T-helper 1 cell treated with Interleukin-12 subunit alpha and Interleukin-12 subunit beta and Interleukin-4 antibody, amounts not matched to agents 30 ng/mL and 1 ng/mL, for 36 hours (primary cell): ENCODE measurements at regions not wholly inside any gene's neighbourhood (a gene's known extent, or its start where the extent isn't known, plus 50 kb on each side); places are given as distances from the start of the nearest gene placed in this dataset.
"Not testable (repeated sequence)": the region's sequence is repeated elsewhere in the genome, so short reads cannot be mapped to it uniquely, and the experiment has no call there.

Source experiments
- intact Hi-C: fragments of 100-400 bp; cut with micrococcal nuclease; formaldehyde crosslinking; loops from one replicate; pipeline ENCODE4 v1.15.1; 2024

DNA sequence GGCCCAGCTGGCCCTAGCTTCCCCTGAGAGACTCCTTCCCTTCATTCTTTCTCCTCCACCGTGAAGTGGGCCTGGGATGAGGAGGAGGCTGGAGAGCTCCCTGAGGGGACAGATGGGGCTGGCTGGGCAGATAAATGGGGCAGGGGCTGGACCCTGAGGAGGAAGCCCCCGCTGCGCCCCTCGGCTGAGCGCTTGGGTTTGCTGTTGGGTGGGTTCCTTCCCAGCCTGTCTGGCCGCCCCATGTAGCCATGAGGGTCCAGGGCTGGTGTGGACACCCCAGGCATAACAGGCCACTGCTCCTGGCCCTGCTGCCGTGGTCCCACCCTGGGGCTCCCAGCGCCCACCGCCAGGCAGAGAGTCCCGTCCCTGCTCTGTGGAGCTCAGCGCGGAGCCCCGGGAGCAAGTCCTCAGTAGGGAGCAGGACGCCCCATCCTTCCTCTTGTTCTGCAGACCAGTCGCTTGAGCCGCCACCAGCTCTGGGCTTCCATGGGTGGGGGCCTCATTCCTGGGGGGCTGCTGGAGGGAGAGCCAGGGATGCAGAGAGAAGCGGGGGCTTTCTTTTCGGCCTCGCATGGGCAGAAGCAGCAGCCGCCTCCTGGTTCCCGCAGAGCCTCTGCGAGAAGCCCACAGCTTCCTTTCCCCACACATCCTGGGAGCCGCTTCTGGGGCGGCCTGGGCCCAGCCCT is 266.4 kb upstream of the TCERG1L start:
- intact Hi-C loops, result no loop called here

DNA sequence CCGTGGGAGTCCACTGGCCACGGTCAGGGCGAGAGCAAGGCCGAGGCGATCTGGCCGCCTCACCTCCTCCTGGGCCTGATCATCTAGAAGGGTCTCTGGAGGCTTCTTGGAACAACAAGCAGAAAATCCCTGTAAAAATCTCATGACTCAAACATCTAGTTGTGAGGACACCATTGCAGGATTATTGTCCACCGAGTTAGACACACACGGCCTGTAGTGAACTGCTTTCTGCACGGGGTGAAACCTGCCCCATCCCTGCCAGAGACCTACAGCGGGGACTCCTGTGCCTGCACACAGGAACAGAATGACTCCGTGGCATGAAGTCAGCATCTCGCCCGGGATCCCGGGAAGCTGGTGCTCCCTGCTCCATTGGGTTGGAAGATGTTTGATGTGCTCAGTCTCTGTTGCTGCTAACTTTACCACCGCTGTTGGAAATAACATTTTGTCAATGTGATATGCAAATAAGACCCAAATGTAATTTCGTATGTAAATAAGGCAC is 267.0 kb upstream of the TCERG1L start:
- intact Hi-C loops, result no loop called here

DNA sequence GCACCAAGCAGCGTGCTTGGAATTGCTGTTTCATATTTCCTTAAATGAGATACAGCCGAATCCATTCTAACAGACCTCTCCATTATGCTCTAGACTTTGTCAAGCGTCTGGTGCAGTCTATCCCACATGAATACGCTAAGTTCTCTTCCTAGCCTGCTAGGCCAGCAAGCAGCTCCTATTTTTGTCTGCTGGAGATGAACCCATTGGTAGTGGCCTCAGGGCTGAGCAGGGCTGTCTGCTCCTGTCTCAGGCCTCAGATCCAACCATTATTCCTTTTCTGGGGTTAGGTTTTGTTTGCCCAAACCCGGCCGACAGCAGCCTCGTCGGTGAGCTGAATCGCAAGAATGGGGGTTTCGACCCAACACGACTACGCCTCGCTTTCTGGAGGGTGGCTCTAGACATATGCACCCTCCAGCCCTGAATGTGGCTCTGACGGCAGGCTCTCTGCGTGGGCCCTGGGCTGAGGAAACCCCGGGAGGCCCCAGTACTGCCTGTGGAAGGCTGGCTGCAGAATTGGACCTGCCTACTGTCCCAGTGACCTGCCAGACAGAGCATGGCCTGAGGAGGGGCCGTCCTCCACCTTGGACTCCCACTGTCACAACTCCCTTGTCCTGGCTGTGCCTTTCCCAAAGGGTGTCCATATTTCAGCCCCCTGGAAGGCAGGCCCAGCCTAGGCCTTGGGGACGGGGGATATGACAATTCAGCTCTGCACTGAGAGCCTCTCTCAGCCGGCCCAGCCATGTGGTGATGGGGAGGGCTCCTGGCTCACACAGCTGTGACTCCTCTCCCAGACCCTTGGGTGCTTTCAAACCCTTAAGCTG is 267.9 kb upstream of the TCERG1L start:
- intact Hi-C loops, result no loop called here

DNA sequence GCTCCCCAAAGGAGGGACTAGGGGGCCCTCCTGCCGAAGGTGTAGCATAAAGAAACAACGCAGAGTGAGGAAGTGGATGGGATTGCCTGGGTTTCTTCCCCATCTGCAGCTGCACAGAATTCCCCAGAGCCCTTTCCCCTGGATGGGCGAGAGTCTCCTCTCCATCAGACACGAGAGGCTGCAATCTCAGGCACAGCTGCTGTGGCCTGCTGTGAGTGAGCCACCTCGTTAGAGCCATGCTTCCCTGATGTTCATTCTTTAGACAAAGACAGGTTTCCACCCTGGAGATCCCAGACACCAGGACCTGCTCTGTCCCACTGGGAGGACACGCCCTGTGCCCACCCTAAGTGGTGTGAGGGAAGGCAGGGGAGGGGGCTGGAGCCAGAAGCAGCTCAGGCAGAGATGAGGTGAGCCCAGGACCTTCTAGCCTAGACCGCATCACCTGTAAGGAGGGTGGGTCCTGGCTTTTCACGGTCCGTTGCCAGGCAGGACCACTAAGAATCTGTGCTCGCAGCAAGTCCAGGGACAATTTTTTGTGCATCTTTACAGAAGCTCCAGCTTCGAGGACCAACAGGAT is 268.6 kb upstream of the TCERG1L start:
- intact Hi-C loops, result no loop called here

DNA sequence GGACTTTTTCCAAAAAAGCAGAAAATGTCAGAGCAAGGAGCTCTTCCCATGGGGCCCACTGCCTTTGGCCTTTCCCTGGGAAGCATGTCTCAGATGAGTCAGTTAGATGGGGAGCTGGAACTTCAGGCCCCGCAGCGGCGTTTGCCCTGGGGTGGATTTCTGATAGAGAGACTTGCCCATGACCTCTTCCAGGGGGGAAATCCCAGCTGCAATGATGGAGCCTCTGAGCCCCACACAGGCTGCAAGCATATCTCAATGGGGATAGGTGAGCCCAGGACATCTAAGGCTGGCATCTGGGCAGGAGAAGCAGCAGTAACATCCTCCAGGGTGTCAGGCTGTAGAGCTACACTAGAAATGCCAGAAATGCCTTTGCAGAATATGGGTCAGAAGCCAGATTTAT is 269.2 kb upstream of the TCERG1L start:
- intact Hi-C loops, result no loop called here

DNA sequence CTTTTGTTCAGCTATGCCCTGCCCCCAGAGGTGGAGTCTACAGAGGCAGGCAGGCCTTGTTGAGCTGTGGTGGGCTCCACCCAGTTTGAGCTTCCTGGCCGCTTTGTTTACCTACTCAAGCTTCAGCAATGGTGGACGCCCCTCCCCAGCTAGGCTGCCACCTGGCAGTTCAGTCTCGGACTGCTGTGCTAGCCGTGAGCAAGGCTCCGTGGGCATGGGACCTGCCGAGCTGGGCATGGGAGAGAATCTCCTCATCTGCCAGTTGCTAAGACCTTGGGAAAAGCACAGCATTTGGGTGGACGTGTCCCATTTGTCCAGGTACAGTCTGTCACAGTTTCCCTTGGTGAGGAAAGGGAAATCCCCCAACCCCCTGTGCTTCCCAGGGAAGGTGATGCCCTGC is 270.0 kb upstream of the TCERG1L start:
- intact Hi-C loops, result not testable (repeated sequence)

DNA sequence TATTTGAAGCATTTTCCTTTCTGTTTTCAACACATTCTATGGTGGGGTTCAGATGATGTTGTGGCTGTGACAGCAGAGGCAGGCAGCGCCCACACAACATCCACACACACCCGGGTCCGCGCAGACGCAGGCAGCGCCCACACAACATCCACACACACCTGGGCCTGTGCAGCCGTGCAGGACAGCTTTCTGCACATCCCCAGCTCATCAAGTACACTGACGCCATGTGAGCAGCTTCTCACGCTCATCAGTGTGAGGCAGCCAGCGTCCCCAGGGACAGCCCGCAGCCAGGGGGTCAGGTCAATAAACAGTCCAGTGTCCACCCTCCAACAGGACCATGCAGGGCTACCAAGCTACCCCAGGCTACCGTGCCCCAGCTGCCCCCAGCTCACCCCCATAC is 272.8 kb upstream of the TCERG1L start:
- intact Hi-C loops, result no loop called here

DNA sequence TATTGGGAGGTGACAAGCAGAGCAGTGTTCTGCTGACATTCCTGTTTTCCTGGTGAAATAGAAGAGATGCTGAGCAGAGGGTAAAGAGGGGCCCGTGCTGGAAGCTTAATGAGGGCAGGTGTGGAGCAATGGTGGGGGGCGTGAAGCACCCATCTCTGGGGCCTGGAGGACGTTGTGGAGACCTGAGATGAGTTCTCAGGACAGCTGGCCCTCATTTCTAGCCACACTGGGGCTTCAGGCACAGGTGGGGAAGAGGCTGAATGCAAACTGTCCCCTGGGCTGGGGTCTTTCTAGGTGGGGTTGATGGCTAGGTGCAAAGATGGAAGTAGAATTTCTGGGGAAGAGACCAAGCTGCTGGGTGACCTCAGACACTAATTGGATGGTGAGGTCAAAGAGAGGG is 274.2 kb upstream of the TCERG1L start:
- intact Hi-C loops, result no loop called here

DNA sequence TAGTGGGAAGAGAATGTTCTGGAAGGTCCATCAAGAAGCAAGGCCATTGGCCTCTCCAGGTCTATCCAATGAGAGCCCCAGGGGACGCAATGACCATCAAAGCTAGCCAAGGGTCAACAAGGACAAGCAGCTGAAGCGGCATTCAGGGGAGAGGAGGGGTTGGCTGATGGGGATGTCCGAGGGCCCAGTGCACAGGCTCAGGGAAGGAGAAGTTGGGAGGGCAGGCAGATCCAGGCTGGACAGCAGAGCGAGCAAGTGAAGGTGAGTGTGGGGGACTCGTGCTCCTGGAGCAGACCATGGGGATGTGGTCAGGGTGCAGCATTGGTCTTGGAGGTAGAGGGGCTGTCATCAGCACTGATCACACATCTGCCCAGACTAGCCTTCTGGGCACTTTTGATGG is 275.4 kb upstream of the TCERG1L start:
- intact Hi-C loops, result no loop called here

DNA sequence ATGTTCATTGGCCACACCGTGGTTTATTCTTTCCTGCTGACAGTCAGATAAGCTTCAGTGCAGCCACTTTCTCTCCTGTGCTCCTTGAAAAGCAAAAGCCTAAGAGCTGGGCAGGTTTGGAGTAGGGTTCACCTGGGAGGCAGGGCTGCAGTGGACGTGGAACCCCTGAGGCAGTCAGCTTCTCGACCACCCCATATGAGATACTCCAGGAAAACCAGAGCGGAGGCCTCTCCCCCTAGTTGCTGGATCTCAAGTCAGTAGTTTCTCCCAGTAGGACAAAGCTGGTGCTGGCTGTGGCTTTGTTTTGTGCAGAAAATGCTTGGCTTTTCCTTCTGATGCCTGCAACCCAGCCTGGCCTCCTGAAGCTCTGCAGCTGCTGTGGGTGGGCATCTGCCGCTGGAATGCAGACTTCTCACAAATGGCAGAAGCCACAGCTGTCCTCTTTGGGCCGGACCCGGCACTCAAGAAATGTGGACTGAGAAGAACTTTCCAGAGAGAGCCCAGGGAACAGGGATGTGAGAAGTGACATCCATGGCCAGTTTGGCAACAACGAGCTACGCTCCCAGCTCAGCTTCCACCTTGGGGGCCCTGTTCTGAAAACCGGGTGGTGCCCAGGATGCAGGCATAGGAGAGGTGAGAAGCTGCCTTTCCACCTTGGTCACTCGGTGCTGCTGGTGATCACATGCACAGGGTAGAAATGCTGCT is 276.6 kb upstream of the TCERG1L start:
- intact Hi-C loops, result no loop called here

DNA sequence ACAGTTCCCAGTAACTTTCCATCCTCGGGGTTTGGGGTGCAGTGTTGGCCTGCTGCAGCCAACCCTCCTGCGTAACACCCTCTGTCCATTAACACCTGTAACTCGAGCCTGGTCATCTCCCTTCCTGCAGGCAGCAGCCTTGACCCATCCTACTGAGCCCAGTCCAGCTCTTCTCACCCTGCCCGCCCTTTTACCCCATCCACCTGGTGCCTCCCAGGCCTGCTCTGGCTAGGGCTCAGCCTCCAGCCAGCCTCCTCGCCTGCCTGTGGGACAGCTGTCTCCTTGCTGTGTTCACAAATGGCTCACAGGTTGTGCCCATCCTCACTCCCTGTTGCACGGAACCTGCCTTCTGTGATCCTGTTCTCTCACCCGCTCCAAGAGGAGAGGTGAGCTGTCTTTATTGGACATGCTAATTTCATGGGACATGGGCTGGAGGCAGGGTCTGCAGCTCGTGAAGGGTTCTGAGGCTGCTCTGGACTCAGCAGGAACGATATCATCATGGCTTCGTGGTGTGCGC is 277.2 kb upstream of the TCERG1L start:
- intact Hi-C loops, result no loop called here

DNA sequence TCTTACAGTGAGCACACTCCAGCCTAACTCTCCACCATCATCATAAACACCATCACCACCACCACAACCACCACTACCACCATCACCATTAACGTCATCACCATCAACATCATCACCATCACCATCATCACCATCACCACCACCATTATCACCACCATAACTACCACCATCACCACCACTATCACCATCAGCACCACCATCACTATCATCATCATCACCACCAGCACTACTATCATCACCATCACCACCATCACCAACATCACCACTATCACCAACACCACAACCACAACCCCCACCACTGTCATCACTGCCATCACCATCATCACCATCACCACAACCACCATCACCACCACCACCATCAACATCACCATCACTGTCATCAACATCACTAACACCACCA is 279.0 kb upstream of the TCERG1L start:
- intact Hi-C loops, result no loop called here

DNA sequence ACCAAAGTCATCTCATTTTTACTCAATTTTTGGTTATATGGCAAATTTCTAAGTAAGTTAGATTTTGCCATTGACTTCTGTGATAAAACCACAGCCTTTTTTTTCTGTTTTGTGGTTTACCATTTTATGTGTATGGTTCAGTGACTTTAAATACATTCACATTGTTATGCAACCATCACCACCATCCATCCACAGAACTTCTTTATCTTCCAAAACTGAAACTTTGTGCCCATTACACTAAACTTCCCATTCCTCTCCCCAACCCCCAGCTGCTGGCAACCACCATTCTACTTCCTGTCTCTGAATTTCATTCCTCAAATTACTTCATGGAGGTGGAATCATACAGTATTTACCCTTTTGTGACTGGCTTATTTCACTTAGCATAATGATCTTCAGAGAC is 280.4 kb upstream of the TCERG1L start:
- intact Hi-C loops, result no loop called here

DNA sequence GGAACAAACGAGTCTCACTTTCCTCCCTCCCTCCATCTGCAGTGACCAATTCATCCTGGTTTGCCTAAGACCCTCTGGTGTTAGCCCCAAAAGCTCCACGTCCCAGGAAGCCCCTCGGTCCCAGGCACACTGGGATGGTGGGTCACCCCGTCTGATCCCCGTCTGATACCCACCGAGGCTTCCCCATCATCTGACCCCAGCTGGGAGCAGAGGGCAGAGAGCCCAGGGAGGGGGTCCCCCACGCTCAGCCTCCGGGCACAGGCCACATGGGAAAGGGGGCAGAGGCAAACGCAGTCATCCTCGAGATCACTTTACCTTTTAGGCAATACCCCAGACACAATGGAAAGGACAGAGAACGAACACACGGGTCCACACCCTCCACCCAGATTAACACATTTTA is 291.6 kb upstream of the PPP2R2D start:
- intact Hi-C loops, result no loop called here

DNA sequence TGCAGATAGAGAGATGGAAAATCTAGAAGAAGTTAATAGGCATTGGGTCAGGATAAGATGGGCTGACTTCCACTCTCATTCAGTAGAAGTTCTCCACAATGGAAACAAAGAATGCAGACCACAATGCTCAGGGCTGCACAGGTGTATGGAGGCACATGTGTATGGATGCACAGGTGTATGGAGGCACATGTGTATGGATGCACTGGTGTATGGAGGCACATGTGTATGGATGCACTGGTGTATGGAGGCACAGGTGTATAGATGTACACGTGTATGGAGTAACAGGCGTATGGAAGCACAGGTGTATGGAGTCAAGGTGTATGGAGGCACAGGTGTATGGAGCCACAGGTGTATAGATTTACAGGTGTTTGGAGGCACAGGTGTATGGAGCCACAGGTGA is 285.7 kb upstream of the PPP2R2D start:
- intact Hi-C loops, result no loop called here

DNA sequence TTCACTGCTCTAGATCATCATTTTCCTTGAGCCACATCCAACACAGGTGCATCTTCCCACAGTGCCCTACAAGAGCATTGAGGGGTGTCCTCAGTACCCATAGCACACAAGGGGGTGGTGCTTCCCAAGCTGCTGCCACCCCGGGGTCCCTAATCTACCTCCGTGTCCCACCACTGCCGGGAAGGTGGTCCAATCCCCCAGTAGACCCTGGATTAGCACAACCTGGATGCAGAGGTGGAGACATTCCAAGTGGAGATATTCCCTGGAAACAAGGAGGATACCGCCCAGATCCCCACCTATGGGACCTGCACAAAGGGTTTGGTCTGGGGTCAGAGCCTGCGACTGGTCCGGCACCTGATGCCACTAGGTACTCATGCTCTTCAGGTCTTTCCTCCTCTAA is 284.8 kb upstream of the PPP2R2D start:
- intact Hi-C loops, result no loop called here

DNA sequence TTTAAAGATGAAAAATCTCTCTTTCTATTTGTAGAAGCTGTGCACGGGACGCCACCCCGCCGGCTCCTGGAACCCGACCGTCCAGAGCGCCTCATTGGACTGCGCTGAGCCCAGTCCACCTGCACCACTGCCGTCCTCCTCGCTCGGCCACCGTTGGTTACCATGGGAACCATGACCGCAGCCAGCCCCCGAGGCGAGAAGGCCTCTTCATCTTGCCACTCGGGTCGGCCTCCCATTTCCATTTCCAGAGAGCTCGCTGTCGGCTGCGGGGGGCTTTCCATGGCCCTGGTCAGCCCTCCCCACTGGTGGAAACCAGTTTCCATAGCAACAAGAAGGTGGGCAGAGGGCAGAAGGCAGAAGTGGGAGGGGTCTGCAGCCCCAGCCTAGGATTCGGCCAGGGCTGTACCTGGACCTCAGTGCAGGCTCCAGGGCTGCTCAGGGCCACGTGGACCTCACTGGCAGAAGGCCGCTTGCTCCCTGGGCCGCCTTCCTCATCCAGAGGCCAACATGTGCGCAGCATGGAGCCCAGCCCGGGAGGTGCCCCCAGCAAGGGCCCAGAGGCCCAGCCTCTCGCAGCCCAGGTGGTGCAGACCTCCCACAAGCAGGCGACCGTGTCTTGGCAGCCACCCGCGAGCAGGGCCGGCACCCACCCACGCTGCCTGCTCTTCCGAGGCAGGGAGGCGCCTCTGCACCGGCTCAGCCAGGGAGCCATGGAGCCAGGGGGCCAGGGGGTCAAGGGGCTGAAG is 283.5 kb upstream of the PPP2R2D start:
- intact Hi-C loops, result no loop called here

DNA sequence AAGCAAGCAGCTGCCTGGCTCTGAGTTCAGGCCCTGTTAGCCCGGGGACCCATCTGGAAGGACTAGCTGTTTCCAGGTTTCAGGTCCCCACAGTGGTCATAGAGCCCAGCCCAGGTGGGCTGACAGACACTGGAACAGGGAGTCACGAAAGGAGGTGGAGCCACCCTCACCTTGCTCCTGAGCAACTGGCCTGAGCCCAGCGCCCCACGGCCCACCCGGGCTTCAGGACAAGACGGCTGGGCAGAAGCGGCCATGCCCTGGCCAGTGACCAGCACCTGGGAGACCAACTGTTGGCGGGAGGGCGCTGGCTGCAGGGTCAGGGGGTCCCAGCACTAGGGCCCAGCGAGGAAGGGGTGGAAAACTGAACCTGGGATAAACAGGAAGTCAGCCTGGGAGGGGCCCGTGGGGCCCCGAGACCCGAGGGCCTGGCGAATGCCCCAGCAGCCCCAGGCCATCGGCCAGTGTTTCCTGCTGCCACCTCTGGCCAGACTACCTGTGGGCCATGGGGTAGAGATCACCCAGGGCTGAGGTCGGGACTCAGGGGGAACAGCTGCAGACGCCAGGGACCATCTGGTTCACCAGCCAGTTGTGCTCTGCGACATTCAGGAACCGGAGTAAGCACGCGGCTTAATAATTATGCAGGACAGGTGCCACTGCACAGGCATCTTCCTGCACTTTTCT is 282.1 kb upstream of the PPP2R2D start:
- intact Hi-C loops, result no loop called here

DNA sequence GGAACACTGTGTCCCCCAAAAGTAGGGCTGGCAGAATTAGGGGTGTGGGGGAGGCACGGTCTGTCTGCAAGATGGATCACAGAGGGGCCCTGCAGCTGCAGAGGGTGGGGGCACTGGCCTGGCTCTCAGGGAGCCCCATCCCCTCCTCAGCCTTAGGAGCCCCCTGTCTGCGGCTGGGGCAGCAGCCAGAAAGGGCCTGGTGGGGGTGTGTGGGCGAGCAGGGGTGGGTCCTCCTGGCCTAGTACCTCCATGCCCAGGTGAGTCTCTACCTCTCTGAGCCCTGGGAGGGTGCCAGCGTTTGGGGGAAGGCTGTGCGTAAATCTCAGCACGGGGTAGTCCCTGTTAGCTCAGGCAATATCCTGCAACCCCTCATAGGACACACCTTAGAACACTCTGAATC is 280.5 kb upstream of the PPP2R2D start:
- intact Hi-C loops, result no loop called here

DNA sequence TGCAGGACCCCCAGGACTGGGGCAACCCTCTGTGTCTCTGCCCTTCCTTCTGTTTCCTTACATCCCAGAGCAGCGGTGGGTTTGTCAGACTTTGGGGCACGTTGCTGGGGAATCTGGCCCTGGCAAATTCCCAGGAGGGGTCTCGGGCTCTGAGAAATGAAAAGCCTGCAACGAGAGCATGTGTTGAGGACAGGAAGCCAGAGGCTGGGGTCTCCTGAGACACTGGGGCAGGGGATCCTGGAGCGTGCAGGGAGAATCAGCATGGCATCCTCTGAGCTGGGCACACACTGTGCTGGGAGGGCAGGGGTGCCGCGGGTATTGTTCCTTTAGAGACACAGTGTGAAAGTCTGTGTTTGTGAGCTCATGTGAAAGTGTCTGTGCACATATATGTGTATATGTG is 279.9 kb upstream of the PPP2R2D start:
- intact Hi-C loops, result no loop called here
